ENCODE measurements at regions not wholly inside any gene's neighbourhood (a gene's known extent, or its start where the extent isn't known, plus 50 kb on each side); places are given as distances from the start of the nearest gene placed in this dataset.

DNA sequence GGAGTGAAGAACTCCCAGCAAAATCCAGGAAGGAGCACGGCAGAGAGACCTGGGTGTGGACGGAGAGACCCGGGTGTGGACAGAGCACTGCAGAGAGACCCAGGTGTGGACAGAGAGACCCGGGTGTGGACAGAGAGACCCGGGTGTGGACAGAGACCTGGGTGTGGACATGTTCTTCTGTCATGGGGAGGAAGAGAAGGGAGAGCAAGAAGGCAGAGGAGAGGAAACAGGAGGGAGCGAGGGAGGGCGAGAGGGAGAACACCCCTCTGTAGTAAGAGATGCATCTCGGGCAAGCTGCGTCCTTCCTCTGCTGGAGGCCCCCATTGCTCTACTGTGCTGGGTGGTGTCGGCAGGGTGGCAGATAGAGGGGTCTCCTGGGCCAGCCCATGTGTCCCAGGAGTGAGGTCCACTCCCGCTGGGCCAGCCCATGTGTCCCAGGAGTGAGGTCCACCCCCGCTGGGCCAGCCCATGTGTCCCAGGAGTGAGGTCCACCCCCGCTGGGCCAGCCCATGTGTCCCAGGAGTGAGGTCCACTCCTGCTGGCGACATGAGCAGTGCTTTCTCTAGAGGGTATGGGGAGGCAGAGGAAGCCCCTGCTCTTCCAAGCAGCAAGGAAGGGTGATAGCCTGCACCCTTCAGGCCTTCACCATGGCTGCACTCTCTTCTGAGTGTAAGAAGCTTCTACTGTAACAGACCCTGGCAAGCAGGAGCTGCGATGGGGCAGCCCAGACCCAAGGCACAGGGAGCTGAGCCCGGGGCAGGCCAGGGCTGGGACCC is 934.2 kb downstream of the BRD1 start:
- H3K9me3 ChIP-seq (ENCODE audit: low read depth, low read length): no peaks in the 10 kb centered on the region
- H3K4me1 ChIP-seq (ENCODE audit: insufficient read depth, low read length): no peaks in the 10 kb centered on the region
- H3K27me3 ChIP-seq (ENCODE audit: insufficient read depth, low read length): no peaks in the 10 kb centered on the region
- no peak overlapping the region for H3K4me3 ChIP-seq (ENCODE audit: low read length)

DNA sequence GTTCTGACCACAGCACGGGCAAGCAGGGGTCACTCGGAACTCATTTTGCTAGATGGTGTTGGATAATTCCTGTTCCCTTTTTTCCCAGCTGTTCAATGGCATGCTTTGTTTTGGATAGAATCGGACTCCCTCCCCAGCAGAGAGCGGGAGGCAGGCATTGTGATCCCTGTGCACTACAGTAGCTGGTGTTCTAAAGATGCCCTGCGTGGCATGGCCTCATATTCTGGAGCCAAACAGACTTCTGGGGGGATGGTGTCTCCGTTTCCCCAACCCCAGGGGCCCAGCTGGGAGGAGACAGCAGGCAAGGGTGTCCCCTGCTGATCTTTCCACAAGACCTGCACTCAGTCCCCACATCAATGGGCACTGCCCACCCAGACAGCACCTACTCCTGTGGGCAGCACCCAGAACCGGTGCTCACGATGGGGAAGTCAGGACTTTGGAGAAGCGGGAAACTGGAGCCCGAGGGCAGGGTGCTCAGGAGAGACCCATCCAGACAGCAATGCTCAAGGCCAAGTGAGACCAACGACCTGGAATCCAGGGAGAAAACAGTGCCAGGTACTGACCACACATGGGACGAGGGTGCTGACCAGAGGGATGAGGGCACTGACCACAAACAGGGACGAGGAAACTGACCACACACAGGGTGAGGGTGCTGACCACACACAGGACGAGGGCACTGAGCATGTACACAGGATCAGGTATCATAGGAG is 934.9 kb downstream of the BRD1 start:
- H3K9me3 ChIP-seq (ENCODE audit: low read depth, low read length): no peaks in the 10 kb centered on the region
- H3K27me3 ChIP-seq (ENCODE audit: insufficient read depth, low read length): no peaks in the 10 kb centered on the region
- H3K4me3 ChIP-seq (ENCODE audit: low read length): no peak overlapping the region
- no peaks in the 10 kb centered on the region for H3K4me1 ChIP-seq (ENCODE audit: insufficient read depth, low read length)

DNA sequence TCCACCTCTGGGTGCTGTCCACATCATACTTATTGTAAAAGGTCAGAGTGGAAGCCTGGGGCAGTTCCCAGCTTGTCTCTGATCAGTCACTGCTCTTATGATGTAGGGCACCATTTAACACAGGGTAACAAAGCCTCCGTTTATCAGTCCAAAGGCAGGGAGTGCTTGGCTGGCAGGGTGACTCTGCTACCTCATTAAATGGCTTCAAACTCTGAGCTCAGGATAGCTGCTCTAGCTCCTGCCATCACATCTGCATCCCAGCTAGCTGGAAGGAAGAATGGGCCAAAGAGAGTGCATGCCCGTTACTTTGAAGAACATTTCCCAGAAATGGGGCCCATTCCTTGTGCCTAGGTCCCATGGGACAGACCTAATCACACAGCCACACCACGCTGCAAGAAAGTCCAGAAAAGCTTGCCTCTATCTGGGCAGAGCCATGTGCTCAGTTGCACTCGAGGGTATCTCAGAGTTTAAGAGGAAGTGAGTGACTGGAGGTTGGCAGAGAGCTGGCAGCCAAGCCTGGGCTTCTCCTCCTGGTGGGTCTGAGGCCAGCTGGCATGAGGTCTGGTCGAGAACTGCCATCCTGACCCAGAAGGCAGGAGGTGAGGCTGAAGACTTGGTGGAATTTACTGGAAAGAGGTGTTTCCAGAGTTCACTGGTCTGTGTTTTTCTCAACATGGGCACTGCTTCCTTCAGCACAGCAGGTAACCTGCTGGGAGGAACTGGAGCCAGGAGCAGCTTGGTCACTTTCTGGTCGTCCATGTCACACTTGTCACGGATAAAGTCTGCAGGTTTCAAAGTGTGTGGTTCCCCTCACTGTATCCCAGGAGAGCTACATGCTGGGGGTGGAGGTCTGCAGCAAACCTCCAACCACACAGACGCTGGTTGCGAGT is 935.7 kb downstream of the BRD1 start:
- Histone ChIP-seq H3K27me3 (ENCODE audit: insufficient read depth, low read length) (no peaks in the 10 kb centered on the region), H3K9me3 (ENCODE audit: low read depth, low read length) (no peaks in the 10 kb centered on the region), H3K4me1 (ENCODE audit: insufficient read depth, low read length) (no peaks in the 10 kb centered on the region), H3K4me3 (ENCODE audit: low read length) (no peak overlapping the region)

DNA sequence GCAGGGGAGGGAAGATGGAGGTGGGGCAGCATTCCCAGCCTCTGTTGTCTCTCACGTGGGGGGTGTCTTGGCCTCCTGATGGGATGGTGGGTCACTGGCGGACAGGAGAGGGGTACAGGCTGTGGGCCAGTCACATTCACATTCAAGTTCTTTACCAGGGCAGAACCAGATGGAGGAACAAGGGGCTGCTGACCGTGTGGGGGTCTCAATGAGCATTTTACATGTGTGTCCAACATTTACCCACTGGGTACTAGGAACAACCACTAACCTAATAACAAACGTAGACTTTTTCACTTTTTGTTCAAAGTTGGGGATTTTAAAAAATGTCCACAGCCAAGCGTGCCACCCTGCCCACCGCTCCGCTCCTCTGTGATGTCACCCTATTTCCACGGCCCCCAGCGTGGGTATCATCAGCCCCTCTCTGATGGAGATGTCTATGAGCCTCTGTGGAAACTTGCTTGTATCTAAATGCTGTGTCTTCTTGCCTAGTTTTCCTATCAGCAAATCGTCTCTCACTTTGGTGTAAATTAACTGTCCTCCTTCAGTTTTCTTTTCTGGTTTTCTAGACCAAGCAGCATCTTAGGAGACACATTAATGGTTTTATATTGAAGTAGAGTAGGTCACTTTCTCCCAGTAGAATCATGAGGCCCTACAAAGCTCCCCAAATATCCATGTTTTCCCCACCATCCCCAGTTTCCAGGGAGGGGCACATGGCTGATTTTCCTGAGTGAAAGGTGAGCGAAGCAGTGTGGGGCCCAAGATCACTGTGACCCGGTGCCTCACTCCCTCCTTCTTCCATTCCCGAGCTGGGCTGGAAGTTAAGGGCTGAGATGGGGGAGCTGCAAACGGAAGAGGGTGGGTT is 936.7 kb downstream of the BRD1 start:
- Histone ChIP-seq H3K4me1 (ENCODE audit: insufficient read depth, low read length) (no peaks in the 10 kb centered on the region), H3K9me3 (ENCODE audit: low read depth, low read length) (no peaks in the 10 kb centered on the region), H3K27me3 (ENCODE audit: insufficient read depth, low read length) (no peaks in the 10 kb centered on the region), H3K4me3 (ENCODE audit: low read length) (no peak overlapping the region)

DNA sequence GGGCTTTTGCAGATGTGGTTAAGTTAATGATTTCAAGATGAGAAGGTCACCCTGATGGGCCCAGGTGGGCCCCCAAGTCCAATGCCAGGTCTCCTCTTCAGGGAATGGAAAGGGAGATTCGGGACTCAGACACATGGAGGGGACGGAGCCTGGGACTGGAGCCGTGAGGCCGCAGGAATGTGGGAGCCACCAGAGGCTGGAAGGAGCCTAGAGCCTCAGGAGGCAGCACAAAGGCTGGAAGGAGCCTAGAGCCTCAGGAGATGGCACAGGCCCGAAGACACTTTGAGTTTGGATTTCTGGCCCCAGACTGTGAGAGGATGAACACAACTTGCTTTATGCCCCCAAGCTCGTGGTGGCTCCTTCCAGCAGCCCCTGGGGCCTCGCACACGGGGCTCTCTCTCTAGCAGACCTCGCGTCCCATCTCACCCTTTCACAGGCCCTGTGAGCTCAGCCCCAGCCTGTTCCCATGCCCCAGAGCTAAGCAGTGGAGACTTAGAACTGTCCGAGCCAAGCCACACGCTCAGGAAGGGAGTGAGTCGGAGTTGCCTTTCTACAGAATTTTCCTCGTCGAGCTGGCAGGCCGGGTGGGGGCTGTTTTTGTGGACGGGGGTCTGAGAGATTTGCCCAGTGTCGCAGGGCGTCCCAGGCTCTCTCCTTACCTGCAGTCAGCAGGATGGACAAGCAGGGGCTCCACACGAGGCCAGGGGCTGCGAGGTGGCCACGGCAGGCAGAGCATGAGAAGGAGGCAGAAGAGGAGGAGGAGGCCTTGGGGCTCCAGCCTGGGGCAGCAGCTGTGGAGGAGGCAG is 937.6 kb downstream of the BRD1 start:
- Histone ChIP-seq H3K9me3 (ENCODE audit: low read depth, low read length) (no peaks in the 10 kb centered on the region), H3K4me3 (ENCODE audit: low read length) (no peak overlapping the region), H3K4me1 (ENCODE audit: insufficient read depth, low read length) (no peaks in the 10 kb centered on the region), H3K27me3 (ENCODE audit: insufficient read depth, low read length) (no peaks in the 10 kb centered on the region)

DNA sequence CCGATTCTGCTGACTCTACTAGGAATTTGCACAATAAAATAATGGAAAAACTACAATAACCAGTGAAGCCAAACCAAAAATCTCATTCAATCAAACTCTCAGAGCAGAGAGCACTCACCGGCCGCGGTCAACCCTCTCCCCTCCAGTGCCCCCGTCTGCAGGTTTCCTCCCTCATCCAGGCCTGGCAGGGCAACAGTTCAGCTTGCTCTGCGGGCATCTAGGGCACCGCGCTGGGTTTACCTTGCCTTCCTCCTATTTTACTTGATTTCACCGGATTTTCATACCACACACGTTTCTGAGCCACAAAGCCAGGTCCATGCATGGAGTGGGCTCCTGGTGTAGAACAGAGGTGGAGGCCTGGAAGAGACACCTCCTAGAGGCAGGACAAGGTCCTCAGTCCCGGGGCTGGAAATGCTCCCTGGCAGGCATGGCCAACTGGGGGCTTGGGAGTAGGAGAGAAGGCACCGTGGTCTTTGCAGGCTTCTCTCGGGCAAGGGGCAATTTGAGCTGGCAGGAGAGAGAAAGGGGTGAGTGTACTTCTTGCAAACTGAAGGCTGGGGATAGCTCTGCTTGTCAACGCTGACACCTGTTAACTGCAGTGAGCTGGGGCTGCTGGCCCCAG is 938.4 kb downstream of the BRD1 start:
- no peaks in the 10 kb centered on the region for H3K27me3 ChIP-seq (ENCODE audit: insufficient read depth, low read length)

DNA sequence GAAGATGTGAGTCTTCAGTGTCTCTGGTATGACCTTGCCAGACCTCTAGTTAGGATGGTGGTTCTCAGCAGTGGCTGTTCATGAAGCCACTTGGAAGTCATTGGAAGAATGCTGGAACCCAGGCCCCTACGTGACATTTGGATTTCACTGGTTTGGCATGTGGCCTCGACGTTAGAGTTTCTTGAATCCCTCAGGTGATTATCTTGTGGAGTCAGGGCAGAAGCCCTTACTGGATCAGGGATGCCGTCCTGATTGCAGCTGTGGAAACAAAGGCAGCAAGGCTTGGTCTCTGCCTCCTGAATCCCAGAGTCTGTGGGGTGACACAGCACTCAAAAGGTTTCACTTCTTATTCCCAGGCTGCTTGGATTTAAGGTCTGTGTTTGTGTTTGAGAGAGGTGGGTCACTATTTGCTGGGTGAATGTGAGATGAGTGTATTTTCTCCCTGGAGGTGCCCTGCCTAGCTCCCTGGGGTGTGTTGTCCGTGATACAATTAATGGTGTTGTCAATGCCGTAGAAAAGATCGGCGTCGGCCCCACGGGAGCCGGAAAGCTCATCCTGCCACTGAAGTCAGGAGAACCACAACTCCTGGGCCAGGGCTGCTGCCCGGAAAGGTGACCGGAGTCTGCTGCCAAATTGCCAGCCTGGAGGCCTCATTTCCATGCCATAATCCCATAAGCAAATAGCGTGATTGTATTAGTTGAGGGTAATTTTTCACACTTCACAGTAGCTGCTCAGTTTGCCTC is 939.0 kb downstream of the BRD1 start:
- H3K4me1 ChIP-seq (ENCODE audit: insufficient read depth, low read length): no peaks in the 10 kb centered on the region
- no peak overlapping the region for H3K4me3 ChIP-seq (ENCODE audit: low read length)
- no peaks in the 10 kb centered on the region for H3K9me3 ChIP-seq (ENCODE audit: low read depth, low read length)
- H3K27me3 ChIP-seq (ENCODE audit: insufficient read depth, low read length): no peaks in the 10 kb centered on the region

More for the DNA sequence above, 938.4 kb downstream of the BRD1 start:
- H3K4me1 ChIP-seq (ENCODE audit: insufficient read depth, low read length): no peaks in the 10 kb centered on the region
- no peaks in the 10 kb centered on the region for H3K9me3 ChIP-seq (ENCODE audit: low read depth, low read length)
- H3K4me3 ChIP-seq (ENCODE audit: low read length): no peak overlapping the region

DNA sequence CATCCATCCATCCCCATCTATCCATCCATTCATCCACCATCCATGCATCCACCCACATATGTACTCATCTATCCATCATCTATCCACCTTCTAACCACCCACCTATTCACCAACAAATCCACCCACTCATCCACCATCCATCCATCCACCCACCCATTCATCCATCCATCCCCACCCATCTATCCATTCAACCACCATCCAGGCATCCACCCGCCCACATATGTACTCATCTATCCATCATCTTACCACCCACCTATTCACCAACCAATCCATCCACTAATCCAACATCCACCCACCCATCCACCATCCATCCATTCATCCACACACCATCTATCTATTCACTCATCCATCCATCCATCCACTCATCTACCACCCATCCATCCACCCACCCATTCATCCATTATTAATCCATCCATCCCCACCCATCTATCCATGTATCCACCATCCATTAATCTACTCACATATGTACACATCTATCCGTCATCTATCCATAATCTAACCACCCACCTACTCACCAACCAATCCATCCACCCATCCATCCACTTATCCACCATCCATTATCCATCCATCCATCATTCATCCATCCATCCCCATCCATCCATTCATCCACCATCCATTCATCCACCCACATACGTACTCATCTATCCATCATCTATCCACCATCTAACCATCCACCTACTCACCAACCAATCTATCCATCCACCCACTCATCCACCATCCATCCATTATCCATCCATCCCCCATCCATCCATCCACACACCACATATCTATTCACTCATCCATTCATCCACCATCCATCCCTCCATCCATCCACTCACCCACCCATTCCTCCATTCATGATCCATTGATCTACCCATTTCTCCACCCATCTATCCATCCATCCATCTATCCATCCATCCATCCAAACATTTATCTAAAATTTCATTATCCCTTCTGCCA is 940.0 kb downstream of the BRD1 start:
- Histone ChIP-seq H3K9me3 (ENCODE audit: low read depth, low read length) (no peaks in the 10 kb centered on the region), H3K4me3 (ENCODE audit: low read length) (no peak overlapping the region), H3K4me1 (ENCODE audit: insufficient read depth, low read length) (no peaks in the 10 kb centered on the region)

DNA sequence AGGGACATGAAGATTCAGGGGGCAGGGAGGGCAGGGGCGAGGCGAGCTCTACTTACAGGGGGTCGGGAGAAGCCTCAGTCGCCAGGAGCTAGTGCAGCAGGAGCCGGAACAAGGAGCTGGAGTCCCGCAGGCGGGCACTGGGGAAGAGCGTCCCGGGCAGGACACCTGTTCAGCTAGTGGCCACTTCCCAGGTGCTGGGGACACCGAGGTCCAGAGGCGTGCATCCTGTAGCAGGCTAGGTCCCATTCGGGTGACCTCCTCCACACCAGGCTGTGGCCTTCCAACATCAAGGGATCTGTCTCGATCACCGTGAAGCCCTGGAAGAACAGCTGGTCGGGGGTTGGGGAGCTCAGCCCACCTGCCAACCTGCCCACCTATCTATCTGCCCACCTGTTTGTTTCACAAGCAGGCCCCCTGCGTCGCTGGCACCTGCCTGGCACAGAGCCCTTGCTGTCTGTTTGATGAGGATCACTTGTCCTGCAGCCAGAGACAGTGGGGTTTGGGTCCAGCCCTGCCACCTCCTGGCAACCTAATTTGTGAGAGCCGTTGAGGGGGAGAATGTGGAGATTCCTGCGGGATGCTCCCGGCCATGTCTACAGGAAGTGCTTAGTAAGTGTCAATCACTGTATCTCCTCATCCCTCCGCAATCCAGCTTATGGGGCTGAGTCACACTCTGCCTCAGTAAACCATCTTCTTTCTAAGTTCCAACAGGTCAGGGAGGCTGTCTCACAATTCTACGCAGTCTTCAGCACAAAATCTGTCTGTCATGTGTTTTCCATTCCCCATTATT is 940.9 kb downstream of the BRD1 start:
- Histone ChIP-seq H3K9me3 (ENCODE audit: low read depth, low read length) (no peaks in the 10 kb centered on the region), H3K4me3 (ENCODE audit: low read length) (no peak overlapping the region), H3K4me1 (ENCODE audit: insufficient read depth, low read length) (no peaks in the 10 kb centered on the region), H3K27me3 (ENCODE audit: insufficient read depth, low read length) (no peaks in the 10 kb centered on the region)

More for the DNA sequence above, 940.0 kb downstream of the BRD1 start:
- no peaks in the 10 kb centered on the region for H3K27me3 ChIP-seq (ENCODE audit: insufficient read depth, low read length)

DNA sequence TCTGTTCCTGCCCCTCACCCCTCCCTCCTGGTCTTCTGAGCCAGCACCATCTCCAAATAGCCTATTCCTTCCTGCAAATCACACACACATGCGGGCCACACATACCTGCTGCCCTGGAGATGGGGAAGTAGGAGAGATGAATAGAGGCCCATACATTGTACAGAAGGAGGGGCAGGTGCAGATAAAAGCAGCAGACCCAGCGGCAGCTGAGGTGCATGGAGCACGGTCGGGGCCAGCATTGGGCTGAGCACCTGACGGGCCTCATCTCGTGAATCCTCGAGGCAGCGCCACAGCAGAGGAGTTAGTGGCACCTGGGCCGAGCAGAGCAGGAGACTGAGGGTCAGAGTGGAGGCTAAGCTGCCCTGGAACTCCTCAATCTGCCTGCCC is 941.8 kb downstream of the BRD1 start:
- Histone ChIP-seq H3K4me3 (ENCODE audit: low read length) (no peak overlapping the region), H3K27me3 (ENCODE audit: insufficient read depth, low read length) (no peaks in the 10 kb centered on the region), H3K4me1 (ENCODE audit: insufficient read depth, low read length) (no peaks in the 10 kb centered on the region), H3K9me3 (ENCODE audit: low read depth, low read length) (no peaks in the 10 kb centered on the region)

DNA sequence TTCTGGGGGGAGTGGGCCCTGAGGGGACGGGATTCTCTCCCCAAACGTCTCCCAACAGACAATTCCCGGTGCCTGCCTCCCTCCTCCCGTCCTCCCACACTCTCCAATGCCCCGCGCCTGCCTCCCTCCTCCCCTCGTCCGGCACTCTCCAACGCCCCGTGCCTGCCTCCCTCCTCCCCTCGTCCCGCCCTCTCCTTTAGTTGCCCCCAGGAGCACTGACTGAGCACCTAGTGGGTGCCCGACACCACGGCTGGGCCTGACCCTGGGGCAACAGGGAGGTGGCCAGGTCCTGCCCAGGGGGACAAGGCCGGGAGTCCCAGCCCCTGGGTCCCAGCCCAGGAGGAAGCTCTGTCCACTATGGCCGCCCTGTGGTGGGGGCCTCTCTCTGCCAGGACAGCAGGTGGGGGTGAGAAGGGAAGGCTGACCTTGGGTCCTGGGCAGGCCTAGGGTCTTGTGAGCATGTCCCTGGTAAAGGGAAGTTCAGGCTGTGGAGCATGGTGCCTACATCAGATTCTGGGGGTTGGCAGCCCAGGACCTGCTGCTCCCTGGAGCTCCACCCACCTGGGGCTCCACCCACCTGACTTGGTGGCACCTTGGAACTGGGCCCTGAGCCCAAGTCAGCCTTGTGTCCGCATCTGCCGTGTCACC is 942.3 kb downstream of the BRD1 start:
- no peak overlapping the region for H3K4me3 ChIP-seq (ENCODE audit: low read length)
- no peaks in the 10 kb centered on the region for H3K9me3 ChIP-seq (ENCODE audit: low read depth, low read length)
- no peaks in the 10 kb centered on the region for H3K27me3 ChIP-seq (ENCODE audit: insufficient read depth, low read length)
- no peaks in the 10 kb centered on the region for H3K4me1 ChIP-seq (ENCODE audit: insufficient read depth, low read length)

Data from mononuclear cell (primary cell).